ENCODE measurements at regions not wholly inside any gene's neighbourhood (a gene's known extent, or its start where the extent isn't known, plus 50 kb on each side); places are given as distances from the start of the nearest gene placed in this dataset.

- TF ChIP-seq CTCF (IDR thresholded peaks at IDR 0.05): no peak
- TF ChIP-seq POLR2A (IDR thresholded peaks at IDR 0.05): no peak
- WGBS, 2 donors: 96 to 97% methylated on average over 8 of the region's 8 CpGs
- H3K4me3 ChIP-seq (ENCODE audit: low read depth, poor library complexity, severe bottlenecking): no peak overlapping the region
- intact Hi-C loops (cut with DNase I; ENCODE audit: low total_unique reads): no loop called here
- DNase-seq (ENCODE audit: low spot score in 2 of 2): no peak
These were observed 215.3 kb downstream of the OPA1 start for GRCh38 chr3:193808317-193808716.

GRCh38 chr3:193809106-193809505 is 216.1 kb downstream of the OPA1 start:
- H3K4me3 ChIP-seq (ENCODE audit: low read depth, poor library complexity, severe bottlenecking): no peak overlapping the region
- TF ChIP-seq CTCF (IDR thresholded peaks at IDR 0.05): no peak
- no peak for TF ChIP-seq POLR2A (IDR thresholded peaks at IDR 0.05)
- intact Hi-C loops (cut with DNase I; ENCODE audit: low total_unique reads): no loop called here
- peak in 1 of 2 donors; percentile 68 for DNase-seq (ENCODE audit: low spot score in 2 of 2)
- 82 to 97% methylated on average over 2 of the region's 2 CpGs for WGBS, 2 donors

GRCh38 chr3:193812078-193812725 is 219.2 kb downstream of the OPA1 start:
- peak in 1 of 2 donors; percentile 15 for DNase-seq (ENCODE audit: low spot score in 2 of 2)
- intact Hi-C loops (cut with DNase I; ENCODE audit: low total_unique reads): no loop called here
- no peak overlapping the region for H3K4me3 ChIP-seq (ENCODE audit: low read depth, poor library complexity, severe bottlenecking)
- 86 to 93% methylated on average over 5 of the region's 5 CpGs for WGBS, 2 donors
- TF ChIP-seq CTCF (IDR thresholded peaks at IDR 0.05): no peak
- no peak for TF ChIP-seq POLR2A (IDR thresholded peaks at IDR 0.05)

GRCh38 chr3:193812791-193813500 is 219.9 kb downstream of the OPA1 start:
- DNase-seq (ENCODE audit: low spot score in 2 of 2): peak in 1 of 2 donors; percentile 48
- WGBS, 2 donors: 92 to 93% methylated on average over 7 of the region's 7 CpGs
- no peak overlapping the region for H3K4me3 ChIP-seq (ENCODE audit: low read depth, poor library complexity, severe bottlenecking)
- TF ChIP-seq POLR2A (IDR thresholded peaks at IDR 0.05) (no peak), CTCF (IDR thresholded peaks at IDR 0.05) (no peak)
- intact Hi-C loops (cut with DNase I; ENCODE audit: low total_unique reads): no loop called here

GRCh38 chr3:193813501-193813830 is 220.5 kb downstream of the OPA1 start:
- WGBS, 2 donors: 85 to 94% methylated on average over 3 of the region's 3 CpGs
- no peak for TF ChIP-seq CTCF (IDR thresholded peaks at IDR 0.05)
- TF ChIP-seq POLR2A (IDR thresholded peaks at IDR 0.05): no peak
- intact Hi-C loops (cut with DNase I; ENCODE audit: low total_unique reads): no loop called here
- no peak for DNase-seq (ENCODE audit: low spot score in 2 of 2)
- no peak overlapping the region for H3K4me3 ChIP-seq (ENCODE audit: low read depth, poor library complexity, severe bottlenecking)

All from lower leg skin (tissue), 4 donors.